Activated naive CD4-positive, alpha-beta T cell treated with anti-CD3 and anti-CD28 coated beads, Interleukin-2, amount 50 U/mL, for 16 hours (primary cell): ENCODE measurements at regions not wholly inside any gene's neighbourhood (a gene's known extent, or its start where the extent isn't known, plus 50 kb on each side); places are given as distances from the start of the nearest gene placed in this dataset.

Source experiments
- DNase-seq: peaks from one replicate; pipeline ENCODE4 v3.0.0-alpha.2; 2020

- no peak for DNase-seq
Observed at GRCh38 chr19:31668921-31669320, 319.7 kb upstream of the TSHZ3 start.

DNA sequence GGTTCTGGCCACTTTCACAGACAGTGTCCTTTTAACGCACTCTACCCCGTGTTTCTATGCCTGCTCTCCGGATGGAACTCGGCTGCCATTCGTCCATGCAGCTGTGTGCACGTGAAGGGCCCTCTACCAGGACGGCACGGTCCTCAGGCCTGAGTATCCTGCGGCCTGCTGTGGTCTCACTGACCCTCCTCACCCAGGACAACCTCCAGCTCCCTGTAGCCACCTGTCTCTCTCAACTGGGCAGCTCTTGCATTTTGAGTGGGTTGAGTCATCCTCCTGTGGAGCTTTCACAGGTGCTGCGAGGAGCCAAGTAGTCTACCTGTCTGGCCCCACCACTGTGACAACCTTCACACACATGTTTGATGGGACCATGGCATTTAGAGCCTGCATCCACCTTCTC lies 321.7 kb upstream of the TSHZ3 start:
- no peak for DNase-seq

GRCh38 chr19:31671411-31672035 lies 322.3 kb upstream of the TSHZ3 start:
- DNase-seq, result no peak

GRCh38 chr19:31674503-31675192 lies 325.4 kb upstream of the TSHZ3 start:
- DNase-seq, result no peak

DNA sequence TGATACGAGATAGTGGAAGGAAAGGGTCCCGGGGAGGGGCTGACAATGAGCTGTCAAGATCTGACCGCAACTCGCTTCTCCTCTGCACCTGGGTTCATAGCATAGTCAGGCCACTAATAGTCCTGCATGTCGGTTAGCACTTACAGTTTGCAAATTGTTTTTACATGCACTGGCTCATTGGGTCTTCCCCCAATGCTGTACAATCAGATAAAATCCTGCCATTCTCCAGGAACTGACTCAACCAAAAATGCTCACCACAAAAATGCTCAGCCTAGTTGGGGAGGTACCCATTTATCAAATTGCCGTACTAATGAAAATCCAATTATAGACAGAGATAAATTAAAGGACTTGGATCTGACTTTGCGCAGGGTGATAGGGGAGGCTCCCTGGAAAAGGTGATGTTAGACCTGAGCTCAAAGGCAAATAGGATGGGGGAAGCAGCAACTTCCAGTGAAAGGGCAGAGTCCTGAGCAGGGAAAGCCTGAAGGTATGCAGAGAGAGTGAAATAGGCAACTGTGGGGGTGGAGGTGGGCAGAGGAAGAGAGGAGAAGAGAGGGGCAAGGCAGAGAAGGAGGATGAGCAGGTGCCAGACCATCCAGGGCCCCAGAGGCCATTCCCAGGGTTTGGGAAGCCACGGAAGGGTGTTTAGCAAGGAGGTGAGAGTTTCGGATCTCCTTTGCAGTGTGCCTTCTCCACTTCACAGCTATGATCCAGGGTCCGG lies 326.1 kb upstream of the TSHZ3 start:
- no peak for DNase-seq

DNA sequence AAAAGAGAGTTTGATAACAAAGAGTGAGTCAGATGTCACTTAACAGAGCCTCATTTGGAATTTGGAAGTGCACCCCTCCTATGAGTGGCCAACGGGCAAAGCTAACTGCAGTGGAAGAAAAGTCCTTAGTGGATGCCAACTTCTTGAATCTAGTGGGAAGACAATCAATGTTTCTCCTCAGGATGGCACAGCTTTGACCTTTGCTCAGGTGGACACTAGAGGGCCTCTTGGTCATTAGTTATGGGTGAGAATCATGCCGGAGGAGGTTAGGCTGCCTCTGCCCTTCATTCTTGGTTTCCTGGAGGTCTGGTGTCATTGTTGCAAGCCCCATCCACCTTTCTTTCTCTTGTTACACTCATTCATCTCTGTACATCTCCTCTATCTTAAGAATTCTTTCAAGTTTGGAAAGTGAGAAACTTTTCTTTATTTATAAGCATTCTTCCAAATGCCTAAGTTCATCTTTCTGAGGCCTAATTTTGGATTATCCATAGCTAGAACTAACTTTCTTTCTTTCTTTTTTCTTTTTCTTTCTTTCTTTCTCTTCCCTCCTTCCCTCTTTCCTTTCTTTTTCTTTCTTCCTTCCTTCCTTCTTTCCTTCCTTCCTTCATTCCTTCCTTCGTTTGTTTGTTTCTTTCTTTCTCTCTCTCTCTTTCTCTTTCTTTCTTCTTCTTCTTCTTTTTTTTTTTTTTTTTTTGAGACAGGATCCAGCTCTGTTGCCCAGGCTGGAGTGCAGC lies 327.2 kb upstream of the TSHZ3 start:
- DNase-seq, result no peak

DNA sequence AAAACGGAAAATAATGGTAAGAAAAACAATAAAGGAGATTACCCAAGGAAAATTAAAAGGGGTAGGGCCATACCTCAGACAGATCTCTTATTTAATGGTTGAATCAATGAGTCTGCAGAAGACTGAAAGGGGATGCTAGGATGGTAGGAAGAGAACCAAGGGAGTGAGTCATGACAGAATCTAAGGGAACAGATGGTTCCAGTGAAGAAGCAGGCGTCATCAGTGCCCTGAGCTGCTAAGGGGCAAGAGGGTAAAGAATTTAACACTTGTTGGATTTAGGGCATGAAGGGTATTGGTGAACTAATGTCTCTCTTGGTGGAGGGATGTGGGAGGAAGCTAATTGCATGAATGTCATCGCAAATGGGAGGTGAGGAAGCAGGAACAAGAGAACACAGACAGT lies 329.2 kb upstream of the TSHZ3 start:
- DNase-seq, result no peak

DNA sequence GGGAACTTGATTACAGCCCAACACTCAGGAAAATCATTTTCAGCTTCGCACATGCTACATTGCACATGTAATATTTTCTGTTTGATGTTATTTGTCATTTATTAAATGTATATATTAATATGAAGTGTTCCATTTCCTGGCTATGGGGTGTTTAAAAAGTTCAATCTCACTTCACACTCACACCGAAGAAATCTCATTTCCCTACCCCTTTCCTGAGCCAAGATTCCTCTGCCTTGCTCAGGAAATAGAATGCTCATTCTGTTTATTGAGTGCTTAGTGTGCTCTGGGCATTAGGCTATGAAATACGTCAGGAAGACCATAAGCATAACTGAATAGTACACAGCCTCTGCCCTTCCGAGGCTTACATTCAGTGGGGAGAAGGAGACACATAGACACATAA lies 331.9 kb upstream of the TSHZ3 start:
- DNase-seq, result no peak

DNA sequence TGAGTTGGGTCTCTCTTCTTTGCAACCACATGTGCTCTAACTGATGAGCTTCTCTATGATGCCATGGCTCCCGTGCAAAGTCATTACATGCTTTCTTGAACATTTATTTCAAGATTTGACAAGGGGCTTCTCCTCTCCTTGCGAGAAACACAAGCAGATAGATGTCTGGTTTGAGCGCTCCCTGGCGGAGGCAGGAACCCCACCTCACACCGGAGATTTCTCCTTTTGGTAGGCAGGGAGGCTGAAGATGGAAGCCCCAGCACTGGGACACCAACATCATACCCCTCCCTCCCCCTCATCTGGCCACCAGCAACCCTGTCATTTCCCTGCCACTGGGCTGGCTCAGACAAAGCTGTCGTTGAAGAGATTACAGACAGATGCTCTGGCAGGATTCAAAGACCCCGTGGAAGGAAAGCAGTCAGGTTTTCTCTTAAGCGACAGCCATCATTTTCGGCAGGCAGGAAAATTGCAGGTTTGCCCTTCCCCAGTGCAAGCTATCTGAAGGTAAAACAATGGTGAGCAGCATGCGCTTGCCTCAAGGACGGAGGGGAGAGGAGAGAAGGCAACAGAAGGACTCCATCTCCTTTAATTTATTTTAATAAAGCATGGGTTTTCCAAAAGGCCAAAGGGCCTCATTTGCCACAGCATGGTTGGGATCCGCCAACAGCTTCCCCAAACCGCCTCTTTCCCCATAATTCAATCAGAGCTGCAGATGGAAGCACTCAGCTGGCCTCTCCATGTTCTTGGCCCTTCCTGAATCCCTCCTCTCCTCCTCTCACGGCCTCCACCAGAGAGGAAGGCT lies 344.1 kb upstream of the TSHZ3 start:
- no peak for DNase-seq

GRCh38 chr19:31693933-31694269 lies 344.7 kb upstream of the TSHZ3 start:
- DNase-seq, result no peak

- DNase-seq, result no peak
Observed at GRCh38 chr19:31694761-31695160, 345.5 kb upstream of the TSHZ3 start.

GRCh38 chr19:31699421-31699820 lies 350.2 kb upstream of the TSHZ3 start:
- no peak for DNase-seq

DNA sequence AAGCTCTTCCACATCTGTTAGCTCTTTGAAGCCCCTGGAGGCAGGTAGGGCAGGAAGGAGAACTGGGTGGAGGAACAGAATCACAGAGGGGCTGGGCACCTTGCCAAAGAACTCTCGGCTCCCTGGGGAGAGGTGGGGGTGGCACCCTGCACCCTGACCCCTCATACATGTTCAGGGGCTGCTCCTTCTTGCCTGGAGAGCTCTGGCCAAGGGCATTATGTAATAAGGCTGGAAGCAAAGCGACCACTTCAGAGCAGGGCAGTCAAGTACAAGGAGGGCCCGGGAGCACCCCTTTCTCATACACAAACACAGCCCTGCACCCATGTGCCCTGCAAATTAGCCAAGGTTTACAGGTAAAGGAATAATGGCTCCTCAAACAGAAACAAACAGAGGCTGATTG lies 351.9 kb upstream of the TSHZ3 start:
- DNase-seq, result no peak

GRCh38 chr19:31705656-31706055 lies 356.4 kb upstream of the TSHZ3 start:
- no peak for DNase-seq

- no peak for DNase-seq
Observed at GRCh38 chr19:31706131-31706530, 356.9 kb upstream of the TSHZ3 start.

- DNase-seq, result no peak
Observed at GRCh38 chr19:31706691-31707620, 357.7 kb upstream of the TSHZ3 start.

GRCh38 chr19:31708520-31708919 lies 359.3 kb upstream of the TSHZ3 start:
- no peak for DNase-seq

GRCh38 chr19:31709476-31709875 lies 360.2 kb upstream of the TSHZ3 start:
- DNase-seq, result no peak

DNA sequence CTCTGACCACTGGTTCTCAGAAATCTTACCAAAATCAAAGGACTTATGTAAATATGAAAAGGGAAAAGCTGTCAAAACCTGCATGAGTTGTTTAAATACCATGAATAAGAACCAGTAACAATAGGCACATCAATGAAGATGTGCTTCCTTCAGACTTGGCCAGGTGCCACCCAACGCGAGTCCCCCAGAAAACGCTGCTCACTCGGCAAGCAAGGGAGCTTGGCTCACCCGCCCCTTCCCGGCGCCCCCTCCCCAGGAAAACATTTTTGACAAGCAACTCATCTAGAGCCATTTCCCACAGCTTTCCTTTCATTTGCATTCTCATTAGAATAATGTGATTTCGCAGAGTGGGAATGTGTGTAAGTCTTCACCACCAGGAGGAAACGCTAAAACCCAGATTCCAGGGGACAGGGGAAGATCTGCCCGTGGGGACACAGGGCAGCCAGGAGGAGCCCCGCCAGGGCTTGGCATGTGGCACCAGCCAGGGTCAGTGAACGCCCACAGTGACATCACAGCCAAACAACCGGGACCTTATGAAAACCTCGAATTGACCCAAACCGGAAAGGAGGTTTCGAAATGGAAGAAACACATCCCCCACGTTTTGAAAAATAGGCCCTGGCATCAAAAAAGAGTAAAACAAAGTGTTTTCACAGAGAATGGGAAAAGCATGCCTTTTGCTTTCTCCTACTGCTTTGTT lies 366.2 kb upstream of the TSHZ3 start:
- no peak for DNase-seq

- DNase-seq, result no peak
Observed at GRCh38 chr19:31716826-31717225, 367.6 kb upstream of the TSHZ3 start.
